Naive thymus-derived CD4-positive, alpha-beta T cell (primary cell): ENCODE measurements at regions not wholly inside any gene's neighbourhood (a gene's known extent, or its start where the extent isn't known, plus 50 kb on each side); places are given as distances from the start of the nearest gene placed in this dataset.
"Not testable (repeated sequence)": the region's sequence is repeated elsewhere in the genome, so short reads cannot be mapped to it uniquely, and the experiment has no call there.

Experiments used
- ATAC-seq: fragments of 150-1000 bp; cut with Tn5 transposase; 2 replicates; pipeline ENCODE4 v1.10.0; 2021; ENCODE audit warnings: mild to moderate bottlenecking, moderate library complexity
- CTCF ChIA-PET: fragments of 350-600 bp; sonication (Branson Sonifier 250); formaldehyde crosslinking; loops from one replicate; lab custom pipeline; 2021; ENCODE audit warnings: antibody characterized with exemption; lab: Charles Lee
- POLR2A ChIA-PET: fragments of 350-600 bp; sonication (Branson Sonifier 250); formaldehyde crosslinking; loops from one replicate; lab custom pipeline; 2021; ENCODE audit warnings: antibody characterized with exemption, inconsistent platforms; lab: Charles Lee
- DNase-seq, 9 donors: peaks; one replicate each; pipeline versions ENCODE4 v3.0.0 to v3.0.0-alpha.2; 2020 to 2022; ENCODE audit warnings: mixed read lengths in 1 of 9
- H3K27ac ChIP-seq: one replicate; pipeline ENCODE4 v1.7.0; 2013; ENCODE audit warnings: mild to moderate bottlenecking, low read depth, low read length, moderate library complexity
- H3K27me3 ChIP-seq, 2 donors: one replicate each; pipeline ENCODE4 v1.7.0; 2013; ENCODE audit warnings: low read length in 2 of 2, mild to moderate bottlenecking in 2 of 2, moderate library complexity in 2 of 2; ENCODE audit not compliant: control insufficient read depth in 2 of 2, insufficient read depth in 2 of 2
- H3K36me3 ChIP-seq, 3 experiments: 1 replicate in 2 of 3; 2 replicates in 1 of 3; pipeline ENCODE4 v1.7.0; 2013; ENCODE audit warnings: low read length in 3 of 3, mild to moderate bottlenecking in 3 of 3, moderate library complexity in 1 of 3; ENCODE audit not compliant: insufficient read depth in 3 of 3, control insufficient read depth in 2 of 3
- H3K4me1 ChIP-seq, 2 donors: one replicate each; pipeline ENCODE4 v1.7.0; 2013; ENCODE audit warnings: low read length in 2 of 2, mild to moderate bottlenecking in 2 of 2, moderate library complexity in 1 of 2; ENCODE audit not compliant: control insufficient read depth in 2 of 2, insufficient read depth in 2 of 2
- H3K4me3 ChIP-seq: 2 replicates; pipeline ENCODE4 v1.7.0; 2013; ENCODE audit warnings: mild to moderate bottlenecking, low read length
- H3K9me3 ChIP-seq, 3 experiments: 1 replicate in 2 of 3; 2 replicates in 1 of 3; pipeline ENCODE4 v1.7.0; 2013; ENCODE audit warnings: low read length in 3 of 3; ENCODE audit not compliant: control insufficient read depth in 2 of 3
- H3K27ac Mint-ChIP-seq, 9 donors: one replicate each; pipeline ENCODE4 v1.8.0; 2020 to 2022; ENCODE audit warnings: mixed read lengths in 9 of 9, mild to moderate bottlenecking in 8 of 9, moderate library complexity in 5 of 9, inconsistent platforms in 2 of 9
- H3K27me3 Mint-ChIP-seq, 5 donors: one replicate each; pipeline ENCODE4 v1.8.0; 2021 to 2022; ENCODE audit warnings: mixed read lengths in 5 of 5, mild to moderate bottlenecking in 1 of 5
- H3K36me3 Mint-ChIP-seq, 5 donors: one replicate each; pipeline ENCODE4 v1.8.0; 2020 to 2022; ENCODE audit warnings: mixed read lengths in 5 of 5, mild to moderate bottlenecking in 3 of 5, inconsistent platforms in 1 of 5
- H3K4me1 Mint-ChIP-seq, 7 donors: one replicate each; pipeline ENCODE4 v1.8.0; 2020 to 2022; ENCODE audit warnings: mixed read lengths in 7 of 7, mild to moderate bottlenecking in 3 of 7, inconsistent platforms in 1 of 7
- H3K4me3 Mint-ChIP-seq, 10 donors: one replicate each; pipeline ENCODE4 v1.8.0; 2020 to 2022; ENCODE audit warnings: mild to moderate bottlenecking in 10 of 10, mixed read lengths in 10 of 10, moderate library complexity in 6 of 10, inconsistent platforms in 2 of 10
- H3K9me3 Mint-ChIP-seq, 11 donors: one replicate each; pipeline ENCODE4 v1.8.0; 2020 to 2022; ENCODE audit warnings: mixed read lengths in 11 of 11, mild to moderate bottlenecking in 4 of 11, inconsistent platforms in 1 of 11, moderate library complexity in 1 of 11
- intact Hi-C, 2 donors: fragments of 100-400 bp; cut with micrococcal nuclease; formaldehyde crosslinking; loops; one replicate each; pipeline ENCODE4 v1.15.1; 2023

DNA sequence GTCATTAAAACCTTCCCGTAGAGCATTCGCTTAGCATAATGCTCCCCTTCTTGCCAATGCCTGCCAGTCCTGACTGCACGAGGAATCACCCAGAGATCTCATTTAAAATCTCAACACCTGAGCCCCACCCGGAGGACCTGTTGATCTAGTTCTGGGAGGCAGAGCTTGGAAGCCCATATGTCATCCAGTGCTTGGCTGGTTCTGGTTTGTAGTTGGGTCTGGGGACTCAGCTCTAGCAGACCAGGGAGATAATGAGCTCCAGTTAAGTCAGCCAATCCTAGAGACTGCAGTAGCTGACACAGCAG lies 131.8 kb upstream of the DAP start:
- Histone ChIP-seq H3K4me1 (no peaks in the 10 kb centered on the region), H3K27ac (no peak overlapping the region), H3K36me3 (no peaks in the 10 kb centered on the region), H3K27me3 (no peaks in the 10 kb centered on the region), H3K9me3 (no peaks in the 10 kb centered on the region), H3K4me3 (no peak overlapping the region)
- H3K9me3 Mint-ChIP-seq, result peaks cover 0 to 16% (median 6%) of the 10 kb centered on the region in 11 donors
- DNase-seq, result no peak
- intact Hi-C loops, result no loop called here
- H3K4me3 Mint-ChIP-seq, result no peak overlapping the region
- H3K27ac Mint-ChIP-seq, result no peak overlapping the region
- ChIA-PET POLR2A (no interaction called here), CTCF (no interaction called here)
- peaks cover 0 to 9% (median 0%) of the 10 kb centered on the region in 5 donors for H3K27me3 Mint-ChIP-seq
- ATAC-seq, result no peak
- H3K4me1 Mint-ChIP-seq, result no peaks in the 10 kb centered on the region
- H3K36me3 Mint-ChIP-seq, result no peaks in the 10 kb centered on the region

DNA sequence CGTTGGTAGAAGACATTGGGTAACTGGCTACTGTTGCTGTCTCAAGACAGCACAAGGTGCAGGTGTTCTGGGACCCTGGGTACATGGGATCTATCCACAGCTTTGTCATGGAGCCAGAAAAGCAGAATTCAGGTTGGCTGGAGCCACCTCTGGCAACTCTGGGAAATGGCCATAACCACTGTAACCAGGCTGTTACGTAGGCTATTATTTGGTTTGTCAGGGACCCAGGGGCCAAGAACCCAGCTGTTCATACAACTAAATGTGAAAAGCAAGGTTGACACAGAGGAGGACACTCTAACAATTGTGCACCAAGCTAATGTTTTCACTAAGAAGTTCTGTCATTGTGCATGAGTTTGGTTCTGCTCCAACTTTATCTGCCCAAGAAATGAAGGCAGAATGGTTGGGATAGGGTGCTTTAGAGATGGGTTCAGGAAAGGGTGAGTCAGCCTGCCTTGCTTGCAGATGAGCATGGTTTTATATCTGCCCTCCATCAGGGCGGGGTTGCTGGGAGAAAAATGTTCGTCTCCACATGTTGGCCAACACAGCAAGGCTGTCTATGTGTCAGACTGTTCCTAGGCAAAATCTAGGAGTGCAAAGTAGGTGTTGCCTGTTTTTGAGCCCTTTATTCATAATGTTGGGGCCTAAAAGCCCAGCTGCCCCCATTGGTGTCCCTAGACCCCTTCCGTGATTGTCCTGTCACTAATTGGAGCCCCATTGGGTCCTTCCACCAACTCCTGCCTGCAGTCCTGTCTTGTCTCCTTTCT lies 131.3 kb upstream of the DAP start:
- H3K36me3 ChIP-seq, result no peaks in the 10 kb centered on the region
- Mint-ChIP-seq H3K27me3 (peaks cover 0 to 9% (median 0%) of the 10 kb centered on the region in 5 donors), H3K27ac (no peak overlapping the region), H3K9me3 (peaks cover 0 to 16% (median 6%) of the 10 kb centered on the region in 11 donors), H3K36me3 (no peaks in the 10 kb centered on the region), H3K4me1 (no peaks in the 10 kb centered on the region), H3K4me3 (no peak overlapping the region)
- H3K4me3 ChIP-seq, result no peak overlapping the region
- ChIA-PET CTCF (no interaction called here), POLR2A (no interaction called here)
- no peak for ATAC-seq
- no peak overlapping the region for H3K27ac ChIP-seq
- H3K4me1 ChIP-seq, result no peaks in the 10 kb centered on the region
- no peak for DNase-seq
- intact Hi-C loops, result no loop called here
- H3K9me3 ChIP-seq, result no peaks in the 10 kb centered on the region
- no peaks in the 10 kb centered on the region for H3K27me3 ChIP-seq

DNA sequence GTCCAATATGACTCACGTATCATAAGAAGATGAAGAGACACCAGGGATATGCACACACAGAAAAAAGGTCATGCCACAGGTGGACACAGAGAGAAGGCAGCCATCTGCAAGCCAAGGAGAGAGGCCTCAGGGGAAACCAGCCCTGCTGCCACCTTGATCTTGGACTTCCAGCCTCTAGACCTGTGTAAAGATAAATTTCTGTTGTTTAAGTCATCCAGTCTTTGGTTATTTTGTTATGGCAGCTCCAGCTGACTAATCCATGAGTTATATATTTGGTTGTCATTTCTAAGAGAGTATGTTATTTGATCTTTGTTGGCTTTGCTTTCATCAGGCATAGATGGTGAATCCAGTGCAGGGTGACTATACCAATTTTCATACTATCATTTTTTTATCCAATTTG lies 130.2 kb upstream of the DAP start:
- Histone ChIP-seq H3K36me3 (no peaks in the 10 kb centered on the region), H3K4me1 (no peaks in the 10 kb centered on the region), H3K27ac (no peak overlapping the region), H3K4me3 (no peak overlapping the region), H3K9me3 (no peaks in the 10 kb centered on the region), H3K27me3 (no peaks in the 10 kb centered on the region)
- Mint-ChIP-seq H3K4me1 (no peaks in the 10 kb centered on the region), H3K36me3 (no peaks in the 10 kb centered on the region), H3K9me3 (peaks cover 0 to 16% (median 5%) of the 10 kb centered on the region in 11 donors), H3K27ac (no peak overlapping the region), H3K4me3 (no peak overlapping the region), H3K27me3 (peaks cover 0 to 9% (median 0%) of the 10 kb centered on the region in 5 donors)
- ChIA-PET POLR2A (no interaction called here), CTCF (no interaction called here)
- intact Hi-C loops, result no loop called here
- DNase-seq, result no peak
- ATAC-seq, result no peak

DNA sequence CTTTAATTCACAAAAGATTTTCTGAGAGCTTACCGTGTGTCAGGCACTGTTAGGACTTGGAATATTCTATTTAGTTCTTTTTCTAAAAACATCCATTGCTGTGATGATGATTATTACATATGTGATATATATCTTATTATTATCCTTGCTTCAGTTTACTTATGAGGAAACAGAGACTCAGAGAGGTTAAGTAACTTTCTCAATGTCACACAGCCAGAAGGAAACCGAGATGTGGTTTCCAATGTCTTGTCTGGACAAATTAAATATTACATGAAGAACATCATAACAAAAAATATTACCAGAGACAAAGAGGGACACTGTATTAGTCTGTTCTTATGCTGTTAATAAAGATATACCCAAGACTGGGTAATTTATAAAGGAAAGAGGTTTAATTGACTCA lies 125.5 kb upstream of the DAP start:
- Histone ChIP-seq H3K36me3 (no peaks in the 10 kb centered on the region), H3K27ac (no peak overlapping the region), H3K27me3 (no peaks in the 10 kb centered on the region), H3K4me1 (no peaks in the 10 kb centered on the region), H3K4me3 (no peak overlapping the region), H3K9me3 (no peaks in the 10 kb centered on the region)
- CTCF ChIA-PET, result no interaction called here
- POLR2A ChIA-PET, result no interaction called here
- Mint-ChIP-seq H3K4me3 (no peak overlapping the region), H3K27ac (no peak overlapping the region), H3K9me3 (peaks cover 0 to 21% (median 5%) of the 10 kb centered on the region in 11 donors), H3K27me3 (peaks cover 0 to 5% (median 0%) of the 10 kb centered on the region in 5 donors), H3K36me3 (no peaks in the 10 kb centered on the region), H3K4me1 (no peaks in the 10 kb centered on the region)
- no peak for DNase-seq
- intact Hi-C loops, result no loop called here
- ATAC-seq, result no peak

DNA sequence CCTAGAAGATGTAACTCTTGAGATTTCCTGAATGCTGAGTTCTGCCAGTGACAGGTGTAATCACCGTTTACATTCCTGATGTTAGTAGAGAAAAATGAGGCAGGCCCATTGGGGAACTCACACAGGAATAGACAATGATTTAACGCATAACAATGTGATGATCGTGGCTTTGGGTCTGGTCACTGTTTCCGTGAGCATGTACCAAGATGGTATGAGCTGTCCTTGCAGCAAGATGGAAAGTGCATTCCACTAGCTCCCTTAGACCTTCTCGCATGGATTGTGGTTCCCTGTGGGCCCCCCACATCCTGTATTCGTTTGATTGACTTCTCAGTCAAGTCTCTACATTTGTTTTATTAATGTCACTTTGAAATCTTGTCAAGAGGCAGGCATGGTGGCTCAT lies 124.0 kb upstream of the DAP start:
- CTCF ChIA-PET, result no interaction called here
- no peaks in the 10 kb centered on the region for H3K9me3 ChIP-seq
- no peak overlapping the region for H3K4me3 ChIP-seq
- Mint-ChIP-seq H3K9me3 (peaks cover 0 to 14% (median 3%) of the 10 kb centered on the region in 11 donors), H3K4me3 (no peak overlapping the region), H3K36me3 (no peaks in the 10 kb centered on the region), H3K27ac (no peak overlapping the region), H3K4me1 (no peaks in the 10 kb centered on the region), H3K27me3 (peaks cover 0 to 8% (median 3%) of the 10 kb centered on the region in 5 donors)
- H3K27me3 ChIP-seq, result no peaks in the 10 kb centered on the region
- DNase-seq, result no peak
- intact Hi-C loops, result no loop called here
- ATAC-seq, result no peak
- no peaks in the 10 kb centered on the region for H3K36me3 ChIP-seq
- H3K4me1 ChIP-seq, result no peaks in the 10 kb centered on the region
- no peak overlapping the region for H3K27ac ChIP-seq
- POLR2A ChIA-PET, result no interaction called here

DNA sequence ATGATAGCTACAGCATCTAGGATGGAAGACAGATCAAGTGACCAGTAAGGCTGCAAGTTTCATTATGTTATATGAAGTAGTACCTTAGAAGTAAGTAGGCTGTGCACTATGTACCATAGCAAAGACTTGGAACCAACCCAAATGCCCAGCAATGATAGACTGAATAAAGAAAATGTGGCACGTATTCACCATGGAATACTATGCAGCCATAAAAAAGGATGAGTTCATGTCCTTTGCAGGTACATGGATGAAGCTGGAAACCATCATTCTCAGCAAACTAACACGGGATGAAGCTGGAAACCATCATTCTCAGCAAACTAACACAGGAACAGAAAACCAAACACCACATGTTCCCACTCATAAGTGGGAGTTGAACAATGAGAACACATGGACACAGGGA lies 122.9 kb upstream of the DAP start:
- Mint-ChIP-seq H3K9me3 (peaks cover 0 to 14% (median 0%) of the 10 kb centered on the region in 11 donors), H3K27me3 (peaks cover 0 to 14% (median 11%) of the 10 kb centered on the region in 5 donors)
- H3K27ac ChIP-seq, H3K27me3 ChIP-seq, H3K36me3 Mint-ChIP-seq, DNase-seq, H3K9me3 ChIP-seq, H3K4me3 ChIP-seq, H3K27ac Mint-ChIP-seq, POLR2A ChIA-PET, H3K4me1 Mint-ChIP-seq, intact Hi-C loops, H3K4me3 Mint-ChIP-seq, H3K4me1 ChIP-seq, ATAC-seq, H3K36me3 ChIP-seq, CTCF ChIA-PET: not testable (repeated sequence)

DNA sequence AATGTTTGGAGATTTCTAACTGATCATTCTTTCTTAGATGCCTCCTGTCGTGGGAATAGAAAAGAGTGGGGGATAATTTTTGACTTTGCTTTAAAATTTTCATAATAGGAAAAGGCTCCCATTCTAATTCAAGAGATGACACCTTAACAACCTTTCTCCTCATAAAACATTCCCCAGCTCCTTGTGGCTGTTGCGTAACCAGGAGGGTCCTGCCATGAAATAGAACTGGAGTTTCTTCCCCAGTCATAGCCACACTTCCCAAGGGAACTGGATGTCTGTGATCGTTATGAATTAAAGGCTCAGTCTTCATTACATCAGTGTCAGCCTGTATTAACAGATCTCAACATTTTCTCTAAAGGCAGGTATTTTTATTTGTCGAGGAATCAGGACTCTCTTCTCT lies 119.9 kb upstream of the DAP start:
- no peaks in the 10 kb centered on the region for H3K4me1 Mint-ChIP-seq
- no peaks in the 10 kb centered on the region for H3K36me3 Mint-ChIP-seq
- Histone ChIP-seq H3K27ac (no peak overlapping the region), H3K27me3 (no peaks in the 10 kb centered on the region), H3K4me1 (no peaks in the 10 kb centered on the region), H3K9me3 (no peaks in the 10 kb centered on the region), H3K4me3 (no peak overlapping the region), H3K36me3 (no peaks in the 10 kb centered on the region)
- DNase-seq (no peak), ATAC-seq (no peak)
- H3K4me3 Mint-ChIP-seq, result no peak overlapping the region
- peaks cover 0 to 35% (median 24%) of the 10 kb centered on the region in 5 donors for H3K27me3 Mint-ChIP-seq
- ChIA-PET CTCF (no interaction called here), POLR2A (no interaction called here)
- peaks cover 0 to 10% (median 0%) of the 10 kb centered on the region in 11 donors for H3K9me3 Mint-ChIP-seq
- intact Hi-C loops, result no loop called here
- H3K27ac Mint-ChIP-seq, result no peak overlapping the region
